PC-3 (cell line): ENCODE measurements at regions not wholly inside any gene's neighbourhood (a gene's known extent, or its start where the extent isn't known, plus 50 kb on each side); places are given as distances from the start of the nearest gene placed in this dataset.

Source experiments
- CTCF ChIP-seq: fragments of 300-600 bp; sonication (generic); conservative IDR thresholded peaks from 2 replicates; pipeline ENCODE4 v1.5.1; 2017; ENCODE audit warnings: antibody characterized with exemption, low read depth, mild to moderate bottlenecking, low read length
- EZH2 ChIP-seq: fragments of 300-600 bp; sonication (generic); IDR thresholded peaks from one replicate; pipeline ENCODE4 v1.6.1; 2017; ENCODE audit warnings: antibody characterized with exemption, mild to moderate bottlenecking, low read length; ENCODE audit not compliant: unreplicated experiment
- EZH2phosphoT487 ChIP-seq: fragments of 300-600 bp; sonication (generic); IDR thresholded peaks from 2 replicates; pipeline ENCODE4 v1.6.1; 2018; ENCODE audit warnings: mild to moderate bottlenecking, antibody characterized with exemption, low read length, borderline replicate concordance

- no peak for TF ChIP-seq CTCF
- TF ChIP-seq EZH2phosphoT487: no peak
- no peak for TF ChIP-seq EZH2
These were observed 187.7 kb upstream of the ID2 start for GRCh38 chr2:8494151-8494550.
